ENCODE measurements at regions not wholly inside any gene's neighbourhood (a gene's known extent, or its start where the extent isn't known, plus 50 kb on each side); places are given as distances from the start of the nearest gene placed in this dataset.
A peak's percentile ranks its signal among the peaks of the same experiment; 100 is the strongest.

DNA sequence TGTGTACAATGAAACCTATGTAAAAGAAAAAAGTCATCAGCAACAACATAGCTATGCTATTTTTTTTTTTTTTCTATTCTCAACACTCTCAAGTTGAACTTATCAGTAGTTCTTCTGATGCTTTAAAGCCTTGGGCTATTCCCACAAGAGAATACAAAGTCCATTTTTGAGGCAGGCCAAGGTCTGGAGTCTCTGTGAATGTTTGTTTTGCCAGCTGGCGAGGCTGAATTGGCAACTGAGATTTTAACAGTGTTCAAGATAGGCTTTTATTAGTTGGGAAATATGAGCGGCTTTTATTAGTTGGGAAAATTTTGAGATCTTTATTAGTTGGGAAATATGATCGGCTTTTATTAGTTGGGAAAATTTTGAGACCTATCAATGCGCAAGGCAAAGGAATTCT, 336.6 kb downstream of the SLITRK2 start:
- DNase-seq: no peak

DNA sequence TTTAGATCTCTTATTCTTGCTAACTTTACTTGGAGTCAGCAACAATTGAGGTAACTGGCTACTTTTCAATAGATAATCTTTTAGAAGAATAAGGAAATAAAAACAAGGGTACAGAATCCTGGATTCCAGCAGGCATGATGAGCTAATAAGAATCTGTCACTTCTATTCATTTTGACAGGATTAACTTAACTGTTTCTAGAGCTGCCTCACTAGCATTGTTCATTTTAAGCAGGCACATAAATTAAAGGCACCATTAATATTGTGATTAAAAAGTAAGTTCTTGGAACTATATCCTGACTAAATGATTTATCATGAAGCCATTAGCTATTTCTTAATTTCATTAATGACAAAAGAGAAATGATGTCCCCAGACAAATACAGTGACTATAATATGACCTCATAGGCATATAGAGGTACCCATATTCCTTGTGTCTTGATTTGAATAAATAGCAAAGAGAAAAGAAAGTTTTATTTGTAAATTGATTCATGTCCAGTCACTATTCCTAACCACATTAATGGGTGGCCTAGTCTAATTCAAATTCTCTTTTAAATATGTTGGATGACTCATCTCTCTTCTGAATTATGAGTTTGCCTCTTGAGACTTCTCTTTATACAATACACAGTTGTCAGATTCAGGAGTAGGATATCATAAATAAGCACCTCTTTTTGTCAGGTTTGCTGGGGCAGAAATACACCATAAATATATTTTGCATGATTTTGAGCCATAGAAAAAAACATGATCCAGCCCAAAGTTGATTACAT, 343.0 kb downstream of the SLITRK2 start:
- no peak for DNase-seq

DNA sequence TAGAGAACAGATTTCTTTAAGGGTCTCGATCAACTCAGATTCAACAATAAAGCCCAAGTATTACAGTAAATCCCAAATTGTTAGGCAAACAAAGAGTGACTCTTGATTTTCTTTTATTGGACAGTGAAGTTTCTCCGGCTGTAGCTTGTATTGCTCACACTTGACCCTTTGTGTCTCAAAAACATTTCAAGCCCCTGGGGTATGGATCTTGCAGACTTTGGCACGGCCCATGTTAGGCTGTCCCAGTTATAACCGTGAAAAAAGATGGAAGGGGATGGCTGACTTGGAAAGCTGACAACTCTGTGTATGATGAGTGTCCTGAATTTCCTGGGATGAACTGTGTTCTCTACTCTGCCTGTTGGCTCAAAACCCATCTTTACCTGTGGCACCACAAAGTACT, 356.1 kb downstream of the SLITRK2 start:
- DNase-seq: no peak

DNA sequence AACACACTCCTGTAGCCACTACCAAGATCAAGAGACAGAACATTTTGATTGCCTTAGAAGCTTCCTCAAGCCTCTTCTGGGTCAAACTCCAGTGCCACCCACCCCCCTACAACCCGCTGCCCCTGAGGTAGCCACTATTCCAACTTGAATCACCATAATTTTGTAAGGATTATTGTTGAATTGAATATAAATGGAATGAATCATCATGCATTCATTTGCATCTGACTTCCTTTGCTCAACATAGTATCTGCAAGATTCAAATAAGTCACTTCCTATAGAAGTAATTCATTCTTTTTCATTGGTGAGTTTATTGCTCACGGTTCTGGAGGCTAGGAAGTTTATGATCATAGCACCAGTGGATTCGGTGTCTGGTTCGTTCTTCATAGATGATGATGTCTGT, 364.2 kb downstream of the SLITRK2 start:
- DNase-seq: no peak

DNA sequence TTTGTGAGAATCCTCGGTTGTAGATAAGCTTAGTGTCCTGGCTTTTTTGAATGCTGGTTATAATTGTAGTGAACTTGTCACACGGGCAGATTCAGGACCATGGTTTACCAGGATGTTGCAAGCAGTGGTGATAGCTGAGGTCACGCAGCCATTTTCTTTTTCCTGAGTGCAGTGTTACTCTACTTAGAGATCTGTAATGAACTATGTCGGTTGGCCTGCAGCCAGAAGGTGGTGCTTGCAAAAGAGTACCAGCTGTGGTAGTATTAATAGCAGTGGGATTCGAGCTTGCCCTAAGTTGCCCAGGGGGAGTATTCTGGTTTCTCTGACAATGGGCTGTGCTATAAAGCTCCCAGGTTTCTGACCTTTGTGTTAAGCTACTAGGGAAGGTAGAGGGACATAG, 368.9 kb downstream of the SLITRK2 start:
- DNase-seq: peak; percentile 31 to 75

DNA sequence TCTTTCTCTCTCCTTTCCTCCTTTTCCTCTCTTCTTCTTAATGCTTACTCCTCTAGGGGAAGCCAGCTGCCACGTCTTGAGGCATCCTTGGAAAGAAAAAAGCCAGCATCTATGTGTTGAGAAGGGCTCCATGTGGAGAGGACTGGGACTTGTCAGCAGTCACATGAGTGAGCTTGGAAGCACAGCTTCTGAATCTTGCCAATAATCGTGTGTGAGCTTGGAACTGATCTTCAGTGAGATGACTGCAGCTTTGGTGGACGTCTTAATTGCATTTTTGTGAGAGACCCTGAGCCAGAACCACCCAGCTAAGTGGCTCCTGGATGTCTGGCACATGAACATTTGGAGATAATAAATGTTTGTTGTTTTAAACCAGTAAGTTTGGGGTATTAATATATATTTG, 371.7 kb downstream of the SLITRK2 start:
- DNase-seq: peak in 1 of 2 experiments; percentile 2

DNA sequence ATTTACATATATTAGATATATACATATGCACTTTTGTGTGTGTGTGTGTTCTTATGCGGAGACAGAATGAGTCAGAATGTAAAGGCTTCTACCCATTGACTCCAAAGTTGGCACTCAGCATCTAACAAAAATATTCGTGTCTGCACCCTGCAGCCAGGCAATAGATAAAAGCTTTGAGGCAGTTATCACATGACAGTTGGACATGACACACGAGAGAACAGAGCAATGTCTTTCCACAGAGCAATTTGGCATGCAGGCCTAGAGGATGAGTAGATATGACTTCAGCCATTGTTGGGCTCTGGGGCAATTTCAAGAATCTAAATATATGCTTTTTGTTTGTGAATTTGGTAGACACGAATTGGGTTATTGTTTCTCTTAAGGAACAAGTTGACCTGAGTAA, 391.2 kb downstream of the SLITRK2 start:
- DNase-seq: no peak

DNA sequence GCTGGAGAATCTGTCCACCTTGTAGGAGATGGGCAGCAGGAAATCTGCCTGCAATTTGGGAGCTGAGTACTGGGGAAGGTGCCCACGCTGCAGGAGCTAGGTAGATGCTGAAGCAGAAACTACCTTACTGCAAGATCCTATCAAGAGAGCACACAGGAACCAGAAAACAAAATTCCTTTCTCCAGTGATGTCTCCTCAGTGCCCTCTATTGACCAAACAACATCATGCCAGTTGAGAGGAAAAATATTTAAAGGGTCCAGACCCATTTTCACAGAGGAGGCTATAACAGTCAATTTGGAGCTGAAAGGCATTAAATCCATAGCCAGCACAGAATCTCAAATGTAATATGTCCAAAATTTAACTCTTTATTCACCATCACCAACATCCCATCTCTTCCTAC, 406.8 kb downstream of the SLITRK2 start:
- DNase-seq: peak; percentile 11 to 50

DNA sequence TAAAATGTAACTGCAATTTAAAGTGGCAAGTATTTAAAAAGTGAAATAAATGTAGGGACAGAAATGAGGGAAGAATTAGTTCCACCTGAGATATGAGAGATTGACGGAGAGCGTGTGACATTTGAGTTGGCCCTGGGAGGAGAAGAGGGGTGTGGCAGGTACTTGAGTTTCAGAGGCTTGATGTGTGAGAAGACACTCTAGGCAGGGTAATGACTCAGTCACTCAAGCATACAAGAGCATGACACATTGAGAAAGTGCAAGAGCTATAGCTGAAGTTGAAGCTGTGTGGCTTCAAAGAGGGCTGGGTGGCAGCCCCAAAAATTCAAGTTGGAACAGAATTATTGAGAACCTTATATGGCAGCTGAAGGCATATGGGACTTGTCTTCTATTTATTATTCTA, 420.5 kb downstream of the SLITRK2 start:
- no peak for DNase-seq

DNA sequence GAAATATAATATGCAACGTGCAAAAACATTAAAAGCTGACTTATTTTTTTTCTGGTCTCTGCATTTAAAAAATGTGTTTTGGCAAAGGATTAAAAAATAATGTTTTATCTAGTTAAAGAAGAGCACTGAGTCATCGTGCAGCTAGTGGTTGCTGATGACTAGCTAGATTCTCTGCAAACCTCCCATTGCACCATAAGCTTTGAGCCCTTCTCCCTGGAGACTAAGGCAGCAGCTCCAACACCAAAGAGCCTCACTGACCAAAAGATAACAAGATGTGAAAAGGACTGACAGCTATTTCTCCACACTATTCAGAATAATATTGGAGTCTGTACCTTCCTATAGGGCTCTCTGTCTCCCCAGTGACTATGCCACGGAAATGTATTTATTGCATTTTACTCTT, 424.3 kb downstream of the SLITRK2 start:
- no peak for DNase-seq

DNA sequence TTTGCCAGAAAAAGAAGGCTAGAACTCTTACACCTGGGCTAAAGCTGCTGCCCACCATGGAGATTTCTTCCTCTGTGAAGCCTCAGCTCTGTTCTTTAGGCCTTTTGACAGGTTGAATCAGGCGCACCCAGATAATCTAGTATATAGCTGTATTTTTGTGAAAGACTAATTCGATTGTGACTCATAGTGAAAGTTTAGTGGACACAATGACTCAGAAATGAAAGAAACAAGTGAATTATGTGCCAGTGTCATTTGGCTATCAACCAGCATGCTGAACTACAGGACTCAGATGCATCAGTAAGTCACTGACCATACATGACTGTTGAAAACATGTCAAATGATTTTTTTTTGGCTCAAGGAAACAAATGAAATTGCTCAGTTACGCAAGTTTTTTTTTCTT, 425.4 kb downstream of the SLITRK2 start:
- no peak for DNase-seq

DNA sequence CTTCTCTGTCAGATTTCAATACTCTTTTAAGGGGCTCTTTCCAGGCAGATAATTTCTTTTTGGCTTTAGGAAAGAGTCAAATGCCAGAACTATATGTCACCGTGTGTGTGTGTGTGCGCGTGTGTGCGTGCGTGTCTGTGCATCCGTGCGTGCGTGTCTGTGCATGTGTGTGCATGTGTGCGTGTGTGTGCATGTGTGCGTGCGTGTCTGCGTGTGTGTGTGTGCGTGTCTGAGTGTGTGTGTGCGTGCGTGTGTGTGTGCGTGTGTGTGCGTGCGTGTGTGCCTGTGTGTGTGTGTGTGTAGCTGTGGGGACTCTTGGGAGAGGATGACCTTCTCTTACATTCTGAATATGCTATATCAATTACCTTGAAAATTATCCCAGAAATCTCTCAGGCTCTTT, 441.6 kb downstream of the SLITRK2 start:
- DNase-seq: no peak

DNA sequence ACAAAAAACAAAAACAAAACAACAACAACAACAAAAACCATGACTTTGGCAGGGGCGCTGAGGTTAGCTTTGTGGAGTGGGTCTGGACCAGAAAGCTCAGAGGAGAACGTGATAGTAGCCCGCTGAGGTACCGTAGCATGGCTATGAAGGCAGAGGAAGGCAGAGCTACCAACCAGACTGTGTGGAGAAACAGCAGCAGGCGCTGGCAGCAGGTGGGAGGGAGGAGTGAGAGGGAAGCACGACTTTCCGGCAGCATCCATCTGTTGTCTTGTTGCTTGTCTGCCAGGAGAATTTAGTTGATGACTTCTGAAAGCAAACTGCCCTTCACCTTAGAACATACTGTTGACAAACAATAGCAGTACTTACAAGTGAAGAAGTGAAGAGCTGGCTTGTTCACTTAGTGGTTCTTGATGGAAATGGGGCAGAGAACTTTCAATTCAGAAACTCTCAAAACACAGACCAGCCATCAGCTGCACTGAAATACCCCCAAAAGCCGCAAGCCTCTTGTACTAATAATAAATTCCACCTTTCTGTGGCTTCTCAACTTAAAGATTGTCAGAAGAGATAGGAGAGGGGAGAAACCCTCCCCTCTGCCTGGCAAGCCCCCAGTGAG, 447.2 kb downstream of the SLITRK2 start:
- DNase-seq: peak; percentile 84 to 91

DNA sequence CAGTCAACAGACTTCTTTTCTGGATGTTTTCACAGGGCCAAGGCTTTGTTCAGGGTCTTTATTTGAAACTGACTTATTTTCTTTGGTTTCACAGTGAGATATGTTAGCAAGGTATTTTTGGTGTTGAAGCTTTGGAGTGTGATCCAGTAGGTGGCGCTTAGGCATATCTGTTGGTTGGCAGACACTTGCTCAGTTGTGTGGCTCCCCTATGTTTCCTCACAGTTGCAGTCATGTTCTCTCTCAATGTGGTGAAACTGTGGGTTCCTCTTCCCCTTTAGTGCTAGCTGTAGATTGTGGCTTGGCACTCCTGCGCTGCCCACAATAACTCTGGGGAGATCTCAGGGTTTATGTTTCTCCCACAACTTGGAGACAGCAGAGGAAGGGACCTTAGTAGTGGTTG, 460.8 kb downstream of the SLITRK2 start:
- peak; percentile 1 to 16 for DNase-seq

All from NCI-H524 (cell line).